Gastroesophageal sphincter (tissue), 4 donors: ENCODE measurements at regions not wholly inside any gene's neighbourhood (a gene's known extent, or its start where the extent isn't known, plus 50 kb on each side); places are given as distances from the start of the nearest gene placed in this dataset.

Source experiments
- ATAC-seq: fragments of 150-250 bp; one replicate; pipeline ENCODE4 v1.9.1; 2016; ENCODE audit warnings: mild to moderate bottlenecking, moderate library complexity
- H3K27ac ChIP-seq, 4 donors: fragments of 200-600 bp; sonication (generic) in 3 of 4; 1 replicate in 3 of 4; 2 replicates in 1 of 4; pipeline ENCODE4 v1.5.1; 2016 to 2019
- H3K27me3 ChIP-seq: fragments of 200-600 bp; sonication (generic); one replicate; pipeline ENCODE4 v1.5.1; 2019
- H3K36me3 ChIP-seq, 2 donors: fragments of 200-600 bp; sonication (generic); one replicate each; pipeline ENCODE4 v1.5.1; 2019; ENCODE audit warnings: control low read depth in 1 of 2
- H3K4me1 ChIP-seq, 3 donors: fragments of 200-600 bp; sonication (generic); 1 replicate in 2 of 3; 2 replicates in 1 of 3; pipeline ENCODE4 v1.5.1; 2016 to 2019; ENCODE audit warnings: control low read depth in 2 of 3
- H3K4me3 ChIP-seq, 2 donors: fragments of 200-600 bp; sonication (generic); one replicate each; pipeline ENCODE4 v1.5.1; 2019; ENCODE audit warnings: mild to moderate bottlenecking in 1 of 2, moderate library complexity in 1 of 2
- H3K9me3 ChIP-seq, 3 donors: fragments of 200-600 bp; sonication (generic); one replicate each; pipeline ENCODE4 v1.5.1; 2017 to 2019; ENCODE audit warnings: control low read depth in 2 of 3
- EP300 ChIP-seq: sonication (generic); formaldehyde crosslinking; IDR thresholded peaks from one replicate; pipeline ENCODE4 v1.6.1; 2017; ENCODE audit warnings: antibody characterized with exemption, mild to moderate bottlenecking
- POLR2A ChIP-seq, 2 donors: fragments of 450-650 bp; IDR thresholded peaks; one replicate each; pipeline ENCODE4 v1.6.1; 2017; ENCODE audit warnings: antibody characterized with exemption in 2 of 2, mild to moderate bottlenecking in 2 of 2, moderate library complexity in 1 of 2
- POLR2AphosphoS5 ChIP-seq: sonication (generic); formaldehyde crosslinking; IDR thresholded peaks from one replicate; pipeline ENCODE4 v1.6.1; 2017; ENCODE audit warnings: antibody characterized with exemption
- WGBS, 2 donors: methylation state at CpG; one replicate each; pipeline ENCODE4 v1.1.5; 2018; ENCODE audit warnings: low coverage in 1 of 2; 5-methylcytosine and 5-hydroxymethylcytosine counted together
- TF ChIP-seq, protein P1 (sequence below), 4 experiments: fragments of 200-600 bp in 2 of 4; fragments of 450-650 bp in 2 of 4; sonication (generic) in 1 of 4; IDR thresholded peaks; one replicate each; pipeline ENCODE4 v1.5.1; 2017 to 2019; ENCODE audit warnings: antibody characterized with exemption in 4 of 4, mild to moderate bottlenecking in 2 of 4, moderate library complexity in 2 of 4

DNA sequence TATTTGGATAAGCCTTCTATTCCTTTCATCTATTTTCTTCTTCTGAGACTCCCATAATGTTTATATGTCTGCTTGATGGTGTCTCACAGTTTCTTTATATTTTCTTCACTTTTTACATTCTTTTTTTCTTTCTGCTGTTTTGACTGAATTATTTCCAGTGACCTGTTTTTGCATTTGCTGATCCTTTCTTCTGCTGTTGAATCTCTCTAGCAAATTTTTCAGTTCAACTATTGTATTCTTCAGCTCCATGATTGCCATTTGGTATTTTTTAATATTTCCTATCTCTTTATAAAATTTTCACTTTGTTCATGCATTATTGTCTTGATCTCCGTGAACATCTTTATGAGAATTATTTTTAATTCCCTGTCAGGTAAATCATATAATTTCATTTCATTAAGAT is 122.3 kb upstream of the ST6GALNAC5 start:
- Histone ChIP-seq H3K36me3 (no peaks in the 10 kb centered on the region), H3K4me3 (no peak overlapping the region), H3K27ac (no peak overlapping the region), H3K4me1 (no peaks in the 10 kb centered on the region), H3K9me3 (peaks cover 0 to 21% (median 0%) of the 10 kb centered on the region in 3 donors), H3K27me3 (no peaks in the 10 kb centered on the region)
- WGBS, 2 donors: 89 to 93% methylated on average over 1 of the region's 1 CpG
- TF ChIP-seq, protein P1, sequence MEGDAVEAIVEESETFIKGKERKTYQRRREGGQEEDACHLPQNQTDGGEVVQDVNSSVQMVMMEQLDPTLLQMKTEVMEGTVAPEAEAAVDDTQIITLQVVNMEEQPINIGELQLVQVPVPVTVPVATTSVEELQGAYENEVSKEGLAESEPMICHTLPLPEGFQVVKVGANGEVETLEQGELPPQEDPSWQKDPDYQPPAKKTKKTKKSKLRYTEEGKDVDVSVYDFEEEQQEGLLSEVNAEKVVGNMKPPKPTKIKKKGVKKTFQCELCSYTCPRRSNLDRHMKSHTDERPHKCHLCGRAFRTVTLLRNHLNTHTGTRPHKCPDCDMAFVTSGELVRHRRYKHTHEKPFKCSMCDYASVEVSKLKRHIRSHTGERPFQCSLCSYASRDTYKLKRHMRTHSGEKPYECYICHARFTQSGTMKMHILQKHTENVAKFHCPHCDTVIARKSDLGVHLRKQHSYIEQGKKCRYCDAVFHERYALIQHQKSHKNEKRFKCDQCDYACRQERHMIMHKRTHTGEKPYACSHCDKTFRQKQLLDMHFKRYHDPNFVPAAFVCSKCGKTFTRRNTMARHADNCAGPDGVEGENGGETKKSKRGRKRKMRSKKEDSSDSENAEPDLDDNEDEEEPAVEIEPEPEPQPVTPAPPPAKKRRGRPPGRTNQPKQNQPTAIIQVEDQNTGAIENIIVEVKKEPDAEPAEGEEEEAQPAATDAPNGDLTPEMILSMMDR (IDR thresholded peaks at IDR 0.05): no peak
- no peak for TF ChIP-seq POLR2AphosphoS5
- TF ChIP-seq EP300: no peak
- no peak for TF ChIP-seq POLR2A (IDR thresholded peaks at IDR 0.05)
- no peak for ATAC-seq

DNA sequence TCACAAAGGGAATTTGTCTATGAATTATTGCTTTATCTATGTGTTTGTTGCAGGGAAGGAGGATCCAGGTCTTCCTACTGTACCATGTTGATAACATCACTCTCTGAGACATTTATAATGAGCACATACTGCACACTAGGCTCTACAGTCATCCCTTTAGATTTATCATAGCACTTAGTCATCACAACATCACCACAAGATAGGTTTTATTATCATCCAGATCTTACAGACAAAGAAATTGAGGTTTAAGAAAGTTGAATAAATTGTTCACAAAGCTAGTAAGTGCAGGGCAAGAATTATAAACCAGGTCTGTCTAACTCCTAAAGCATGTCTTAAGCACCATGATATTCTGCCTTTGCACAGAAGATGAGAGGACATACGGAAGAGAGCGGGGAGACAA is 121.1 kb upstream of the ST6GALNAC5 start:
- Histone ChIP-seq H3K9me3 (peaks cover 0 to 21% (median 0%) of the 10 kb centered on the region in 3 donors), H3K27me3 (no peaks in the 10 kb centered on the region), H3K4me3 (no peak overlapping the region), H3K27ac (no peak overlapping the region), H3K36me3 (no peaks in the 10 kb centered on the region), H3K4me1 (no peaks in the 10 kb centered on the region)
- TF ChIP-seq POLR2A (IDR thresholded peaks at IDR 0.05) (no peak), EP300 (no peak), POLR2AphosphoS5 (no peak)
- TF ChIP-seq, protein P1 (IDR thresholded peaks at IDR 0.05): no peak
- 67% methylated on average over 1 of the region's 2 CpGs; no CpG with 5 or more reads in 1 of the 2 donors for WGBS, 2 donors
- ATAC-seq: no peak

DNA sequence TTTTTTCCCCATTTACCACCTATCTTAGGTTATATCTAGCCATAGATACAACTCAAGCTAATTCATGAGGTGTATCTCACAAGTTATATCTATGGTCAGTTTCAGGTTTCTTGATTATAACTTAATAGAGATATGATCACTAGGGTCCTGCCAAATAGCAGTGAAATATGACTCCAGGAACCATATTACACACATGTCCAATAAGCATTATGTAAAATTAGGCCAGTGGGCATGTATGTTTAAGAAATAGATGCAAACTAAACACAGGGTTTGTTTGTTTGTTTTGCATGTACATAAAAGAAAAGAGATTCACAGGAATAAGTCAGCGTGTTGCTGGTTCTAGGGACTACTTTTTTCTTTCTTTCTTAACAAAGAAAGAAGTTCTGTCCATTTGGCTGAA is 112.5 kb upstream of the ST6GALNAC5 start:
- Histone ChIP-seq H3K27ac (no peak overlapping the region), H3K27me3 (no peaks in the 10 kb centered on the region), H3K36me3 (no peaks in the 10 kb centered on the region), H3K4me1 (no peaks in the 10 kb centered on the region), H3K4me3 (no peak overlapping the region), H3K9me3 (no peaks in the 10 kb centered on the region)
- ATAC-seq: no peak
- TF ChIP-seq POLR2A (IDR thresholded peaks at IDR 0.05): no peak
- TF ChIP-seq, protein P1 (IDR thresholded peaks at IDR 0.05): no peak
- TF ChIP-seq EP300: no peak
- no peak for TF ChIP-seq POLR2AphosphoS5
- 86 to 89% methylated on average over 1 of the region's 1 CpG for WGBS, 2 donors

DNA sequence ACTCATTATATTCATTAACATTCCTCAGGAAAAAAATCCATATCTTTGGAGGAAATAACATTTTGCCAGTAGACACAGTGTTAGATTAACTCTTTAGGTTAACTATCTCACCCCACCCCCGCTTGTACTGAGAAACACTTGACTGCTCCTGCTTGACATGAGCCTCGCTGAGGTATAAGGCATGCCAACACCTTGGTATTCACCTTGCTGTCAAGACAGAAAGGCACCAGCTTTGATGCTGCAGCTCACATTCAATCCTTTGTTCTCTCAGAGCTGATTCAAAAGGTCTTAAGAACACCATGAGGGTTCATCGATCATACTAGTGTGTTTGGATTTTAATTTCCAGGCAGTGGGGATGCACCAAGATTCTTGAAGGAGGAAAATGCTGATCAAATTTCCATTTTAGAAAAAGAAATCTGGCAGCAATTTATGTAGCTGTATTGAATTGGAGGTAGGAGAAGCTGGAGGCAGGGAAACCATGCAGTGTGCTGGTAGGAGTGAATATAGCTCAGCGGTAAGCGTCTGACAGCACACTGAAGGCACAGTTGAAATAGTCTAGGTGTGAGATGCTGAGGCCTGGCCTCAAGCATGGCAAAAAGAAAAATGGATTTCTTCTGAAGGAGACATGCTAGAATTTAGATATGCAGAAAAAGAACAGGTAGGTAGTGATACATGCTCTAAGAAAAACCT is 108.0 kb upstream of the ST6GALNAC5 start:
- Histone ChIP-seq H3K4me3 (no peak overlapping the region), H3K27ac (no peak overlapping the region), H3K9me3 (peaks cover 0 to 3% (median 0%) of the 10 kb centered on the region in 3 donors), H3K27me3 (no peaks in the 10 kb centered on the region), H3K4me1 (no peaks in the 10 kb centered on the region), H3K36me3 (no peaks in the 10 kb centered on the region)
- TF ChIP-seq, protein P1 (IDR thresholded peaks at IDR 0.05): no peak
- WGBS, 2 donors: 73 to 88% methylated on average over 4 to 5 of the region's 5 CpGs
- no peak for ATAC-seq

DNA sequence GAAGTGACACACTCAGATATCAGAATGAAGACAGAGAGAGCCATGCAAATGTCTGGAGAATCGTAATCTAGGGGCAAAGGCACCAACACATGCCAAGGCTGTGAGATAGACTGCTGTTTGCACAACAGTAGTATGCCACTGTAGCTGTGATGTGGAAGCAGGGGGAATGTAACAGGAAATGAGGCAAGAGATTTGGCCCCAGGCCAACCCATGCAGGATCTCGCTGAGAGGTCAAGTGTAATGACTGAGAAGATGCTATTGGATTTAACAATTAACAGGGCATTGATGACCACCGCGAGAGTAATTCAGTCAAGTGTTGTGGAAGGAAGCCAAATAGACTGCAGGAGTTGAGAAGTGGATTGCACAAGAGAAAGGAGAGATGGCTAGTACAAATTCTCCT is 107.3 kb upstream of the ST6GALNAC5 start:
- no peak for TF ChIP-seq POLR2A (IDR thresholded peaks at IDR 0.05)
- TF ChIP-seq, protein P1 (IDR thresholded peaks at IDR 0.05): no peak
- TF ChIP-seq POLR2AphosphoS5: no peak
- no peak for TF ChIP-seq EP300
- no peak for ATAC-seq
- Histone ChIP-seq H3K27ac (no peak overlapping the region), H3K4me3 (no peak overlapping the region), H3K9me3 (peaks cover 0 to 3% (median 0%) of the 10 kb centered on the region in 3 donors), H3K27me3 (no peaks in the 10 kb centered on the region), H3K36me3 (no peaks in the 10 kb centered on the region), H3K4me1 (no peaks in the 10 kb centered on the region)
- 66 to 69% methylated on average over 4 of the region's 4 CpGs for WGBS, 2 donors
